Fibroblast of lung (primary cell): ENCODE measurements at regions not wholly inside any gene's neighbourhood (a gene's known extent, or its start where the extent isn't known, plus 50 kb on each side); places are given as distances from the start of the nearest gene placed in this dataset.

ENCODE experiments used
- CTCF ChIP-seq, 2 donors: IDR thresholded peaks in 1 of 2; conservative IDR thresholded peaks in 1 of 2; 1 replicate in 1 of 2; 2 replicates in 1 of 2; pipeline ENCODE4 v1.5.1; 2011 to 2012; ENCODE audit warnings: low read length in 2 of 2, control low read depth in 1 of 2, inconsistent platforms in 1 of 2, low read depth in 1 of 2, mild to moderate bottlenecking in 1 of 2
- EZH2 ChIP-seq: IDR thresholded peaks from 2 replicates; pipeline ENCODE4 v1.5.1; 2012; ENCODE audit warnings: low read length, control low read depth, mild to moderate bottlenecking; ENCODE audit errors: missing control alignments

- TF ChIP-seq CTCF (conservative IDR thresholded peaks at IDR 0.05 in 1 of 2, IDR thresholded peaks at IDR 0.05 in 1 of 2; ENCODE audit: low read depth in 1 of 2, low read length in 2 of 2) (no peak), EZH2 (no peak)
Observed at GRCh38 chr9:79889369-79889768, 317.6 kb downstream of the TLE4 start.
